ENCODE measurements at regions not wholly inside any gene's neighbourhood (a gene's known extent, or its start where the extent isn't known, plus 50 kb on each side); places are given as distances from the start of the nearest gene placed in this dataset.
"Not testable (repeated sequence)": the region's sequence is repeated elsewhere in the genome, so short reads cannot be mapped to it uniquely, and the experiment has no call there.

- H3K27me3 Mint-ChIP-seq (ENCODE audit: low read depth in 2 of 2); H3K4me3 ChIP-seq (ENCODE audit: low read length); intact Hi-C loops (cut with micrococcal nuclease); H3K4me3 Mint-ChIP-seq; H3K27ac ChIP-seq (ENCODE audit: low read length); H3K27ac Mint-ChIP-seq; H3K9me3 ChIP-seq (ENCODE audit: control insufficient read depth, insufficient read depth, low read length); H3K27me3 ChIP-seq (ENCODE audit: control insufficient read depth, insufficient read depth, low read length); H3K36me3 Mint-ChIP-seq; H3K36me3 ChIP-seq (ENCODE audit: control insufficient read depth, insufficient read depth, low read length); H3K4me1 Mint-ChIP-seq; DNase-seq; ATAC-seq; H3K4me1 ChIP-seq (ENCODE audit: control insufficient read depth, insufficient read depth, low read length); H3K9me3 Mint-ChIP-seq: not testable (repeated sequence)
- WGBS (ENCODE audit: insufficient coverage): no CpG with 5 or more reads among the region's 6 CpGs
Observed at GRCh38 chr9:67550044-67550443, 308.7 kb upstream of the ANKRD20A1 start.

GRCh38 chr9:67529834-67530233 lies 328.9 kb upstream of the ANKRD20A1 start:
- H3K9me3 Mint-ChIP-seq; H3K4me1 ChIP-seq (ENCODE audit: control insufficient read depth, insufficient read depth, low read length); H3K27ac ChIP-seq (ENCODE audit: low read length); H3K36me3 ChIP-seq (ENCODE audit: control insufficient read depth, insufficient read depth, low read length); H3K36me3 Mint-ChIP-seq; H3K4me3 Mint-ChIP-seq; H3K4me1 Mint-ChIP-seq; H3K27me3 Mint-ChIP-seq (ENCODE audit: low read depth in 2 of 2); H3K27ac Mint-ChIP-seq; H3K27me3 ChIP-seq (ENCODE audit: control insufficient read depth, insufficient read depth, low read length); H3K9me3 ChIP-seq (ENCODE audit: control insufficient read depth, insufficient read depth, low read length); ATAC-seq; DNase-seq; intact Hi-C loops (cut with micrococcal nuclease); H3K4me3 ChIP-seq (ENCODE audit: low read length): not testable (repeated sequence)
- no CpG with 5 or more reads among the region's 4 CpGs for WGBS (ENCODE audit: insufficient coverage)

- ATAC-seq; H3K4me1 Mint-ChIP-seq; DNase-seq; H3K9me3 ChIP-seq (ENCODE audit: control insufficient read depth, insufficient read depth, low read length); H3K27ac ChIP-seq (ENCODE audit: low read length); H3K9me3 Mint-ChIP-seq; H3K4me3 ChIP-seq (ENCODE audit: low read length); H3K27ac Mint-ChIP-seq; intact Hi-C loops (cut with micrococcal nuclease); H3K4me3 Mint-ChIP-seq; H3K36me3 ChIP-seq (ENCODE audit: control insufficient read depth, insufficient read depth, low read length); H3K27me3 ChIP-seq (ENCODE audit: control insufficient read depth, insufficient read depth, low read length); H3K36me3 Mint-ChIP-seq; H3K4me1 ChIP-seq (ENCODE audit: control insufficient read depth, insufficient read depth, low read length); H3K27me3 Mint-ChIP-seq (ENCODE audit: low read depth in 2 of 2): not testable (repeated sequence)
- no CpG with 5 or more reads among the region's 5 CpGs for WGBS (ENCODE audit: insufficient coverage)
Observed at GRCh38 chr9:67516938-67517337, 341.8 kb upstream of the ANKRD20A1 start.

GRCh38 chr9:67514587-67514986 lies 344.1 kb upstream of the ANKRD20A1 start:
- WGBS (ENCODE audit: insufficient coverage): no CpG with 5 or more reads among the region's 10 CpGs
- H3K4me3 Mint-ChIP-seq; H3K27me3 Mint-ChIP-seq (ENCODE audit: low read depth in 2 of 2); DNase-seq; H3K27ac Mint-ChIP-seq; H3K4me3 ChIP-seq (ENCODE audit: low read length); H3K27ac ChIP-seq (ENCODE audit: low read length); H3K36me3 Mint-ChIP-seq; H3K4me1 ChIP-seq (ENCODE audit: control insufficient read depth, insufficient read depth, low read length); H3K4me1 Mint-ChIP-seq; H3K36me3 ChIP-seq (ENCODE audit: control insufficient read depth, insufficient read depth, low read length); H3K9me3 Mint-ChIP-seq; H3K27me3 ChIP-seq (ENCODE audit: control insufficient read depth, insufficient read depth, low read length); intact Hi-C loops (cut with micrococcal nuclease); ATAC-seq; H3K9me3 ChIP-seq (ENCODE audit: control insufficient read depth, insufficient read depth, low read length): not testable (repeated sequence)

GRCh38 chr9:67503728-67504369 lies 354.9 kb upstream of the ANKRD20A1 start:
- H3K36me3 Mint-ChIP-seq; H3K9me3 ChIP-seq (ENCODE audit: control insufficient read depth, insufficient read depth, low read length); DNase-seq; H3K27me3 ChIP-seq (ENCODE audit: control insufficient read depth, insufficient read depth, low read length); H3K36me3 ChIP-seq (ENCODE audit: control insufficient read depth, insufficient read depth, low read length); H3K4me1 Mint-ChIP-seq; H3K9me3 Mint-ChIP-seq; H3K27ac Mint-ChIP-seq; H3K4me3 Mint-ChIP-seq; H3K4me1 ChIP-seq (ENCODE audit: control insufficient read depth, insufficient read depth, low read length); ATAC-seq; H3K27me3 Mint-ChIP-seq (ENCODE audit: low read depth in 2 of 2); H3K27ac ChIP-seq (ENCODE audit: low read length); intact Hi-C loops (cut with micrococcal nuclease); H3K4me3 ChIP-seq (ENCODE audit: low read length): not testable (repeated sequence)
- WGBS (ENCODE audit: insufficient coverage): no CpG with 5 or more reads among the region's 2 CpGs

GRCh38 chr9:67492028-67492427 lies 366.7 kb upstream of the ANKRD20A1 start:
- H3K36me3 ChIP-seq (ENCODE audit: control insufficient read depth, insufficient read depth, low read length); H3K36me3 Mint-ChIP-seq; DNase-seq; H3K4me1 ChIP-seq (ENCODE audit: control insufficient read depth, insufficient read depth, low read length); H3K9me3 Mint-ChIP-seq; H3K4me3 Mint-ChIP-seq; intact Hi-C loops (cut with micrococcal nuclease); H3K27ac ChIP-seq (ENCODE audit: low read length); H3K27me3 Mint-ChIP-seq (ENCODE audit: low read depth in 2 of 2); H3K4me3 ChIP-seq (ENCODE audit: low read length); H3K9me3 ChIP-seq (ENCODE audit: control insufficient read depth, insufficient read depth, low read length); H3K4me1 Mint-ChIP-seq; H3K27ac Mint-ChIP-seq; ATAC-seq; H3K27me3 ChIP-seq (ENCODE audit: control insufficient read depth, insufficient read depth, low read length): not testable (repeated sequence)

GRCh38 chr9:67477465-67477864 lies 381.3 kb upstream of the ANKRD20A1 start:
- H3K36me3 Mint-ChIP-seq; H3K9me3 Mint-ChIP-seq; H3K4me1 ChIP-seq (ENCODE audit: control insufficient read depth, insufficient read depth, low read length); H3K9me3 ChIP-seq (ENCODE audit: control insufficient read depth, insufficient read depth, low read length); H3K27ac Mint-ChIP-seq; ATAC-seq; H3K27ac ChIP-seq (ENCODE audit: low read length); H3K36me3 ChIP-seq (ENCODE audit: control insufficient read depth, insufficient read depth, low read length); H3K4me3 ChIP-seq (ENCODE audit: low read length); intact Hi-C loops (cut with micrococcal nuclease); H3K27me3 Mint-ChIP-seq (ENCODE audit: low read depth in 2 of 2); H3K4me1 Mint-ChIP-seq; DNase-seq; H3K4me3 Mint-ChIP-seq; H3K27me3 ChIP-seq (ENCODE audit: control insufficient read depth, insufficient read depth, low read length): not testable (repeated sequence)
- WGBS (ENCODE audit: insufficient coverage): no CpG with 5 or more reads among the region's 4 CpGs

- DNase-seq; intact Hi-C loops (cut with micrococcal nuclease); ATAC-seq; H3K27ac Mint-ChIP-seq; H3K4me3 Mint-ChIP-seq; H3K4me1 ChIP-seq (ENCODE audit: control insufficient read depth, insufficient read depth, low read length); H3K27me3 ChIP-seq (ENCODE audit: control insufficient read depth, insufficient read depth, low read length); H3K36me3 ChIP-seq (ENCODE audit: control insufficient read depth, insufficient read depth, low read length); H3K36me3 Mint-ChIP-seq; H3K27ac ChIP-seq (ENCODE audit: low read length); H3K4me1 Mint-ChIP-seq; H3K9me3 Mint-ChIP-seq; H3K27me3 Mint-ChIP-seq (ENCODE audit: low read depth in 2 of 2); H3K4me3 ChIP-seq (ENCODE audit: low read length); H3K9me3 ChIP-seq (ENCODE audit: control insufficient read depth, insufficient read depth, low read length): not testable (repeated sequence)
- no CpG with 5 or more reads among the region's 5 CpGs for WGBS (ENCODE audit: insufficient coverage)
Observed at GRCh38 chr9:67470739-67471138, 388.0 kb upstream of the ANKRD20A1 start.
